ENCODE measurements at regions not wholly inside any gene's neighbourhood (a gene's known extent, or its start where the extent isn't known, plus 50 kb on each side); places are given as distances from the start of the nearest gene placed in this dataset.

- TF ChIP-seq ZNF274 (IDR thresholded peaks at IDR 0.05; ENCODE audit: low read depth, low read length) = no peak
- H3K4me3 ChIP-seq (ENCODE audit: low read length) = no peak overlapping the region
Measured at GRCh38 chr1:199176713-199177112, 537.9 kb downstream of the PTPRC start.

GRCh38 chr1:199177241-199177640, 538.4 kb downstream of the PTPRC start:
- no peak for TF ChIP-seq ZNF274 (IDR thresholded peaks at IDR 0.05; ENCODE audit: low read depth, low read length)
- H3K4me3 ChIP-seq (ENCODE audit: low read length) = no peak overlapping the region

- no peak overlapping the region for H3K4me3 ChIP-seq (ENCODE audit: low read length)
- TF ChIP-seq ZNF274 (IDR thresholded peaks at IDR 0.05; ENCODE audit: low read depth, low read length) = no peak
Measured at GRCh38 chr1:199178646-199179045, 539.8 kb downstream of the PTPRC start.

GRCh38 chr1:199182186-199182843, 543.5 kb downstream of the PTPRC start:
- H3K4me3 ChIP-seq (ENCODE audit: low read length) = no peak overlapping the region
- TF ChIP-seq ZNF274 (IDR thresholded peaks at IDR 0.05; ENCODE audit: low read depth, low read length) = no peak

- H3K4me3 ChIP-seq (ENCODE audit: low read length) = no peak overlapping the region
- no peak for TF ChIP-seq ZNF274 (IDR thresholded peaks at IDR 0.05; ENCODE audit: low read depth, low read length)
Measured at GRCh38 chr1:199184180-199184579, 545.3 kb downstream of the PTPRC start.

- no peak for TF ChIP-seq ZNF274 (IDR thresholded peaks at IDR 0.05; ENCODE audit: low read depth, low read length)
- no peak overlapping the region for H3K4me3 ChIP-seq (ENCODE audit: low read length)
Measured at GRCh38 chr1:199194862-199195261, 556.0 kb downstream of the PTPRC start.

GRCh38 chr1:199197695-199198094, 558.9 kb downstream of the PTPRC start:
- H3K4me3 ChIP-seq (ENCODE audit: low read length) = no peak overlapping the region
- TF ChIP-seq ZNF274 (IDR thresholded peaks at IDR 0.05; ENCODE audit: low read depth, low read length) = no peak

GRCh38 chr1:199202331-199202730, 563.5 kb downstream of the PTPRC start:
- no peak for TF ChIP-seq ZNF274 (IDR thresholded peaks at IDR 0.05; ENCODE audit: low read depth, low read length)
- no peak overlapping the region for H3K4me3 ChIP-seq (ENCODE audit: low read length)

- TF ChIP-seq ZNF274 (IDR thresholded peaks at IDR 0.05; ENCODE audit: low read depth, low read length) = no peak
- H3K4me3 ChIP-seq (ENCODE audit: low read length) = no peak overlapping the region
Measured at GRCh38 chr1:199204231-199204630, 565.4 kb downstream of the PTPRC start.

GRCh38 chr1:199205740-199206441, 567.1 kb downstream of the PTPRC start:
- H3K4me3 ChIP-seq (ENCODE audit: low read length) = no peak overlapping the region

GRCh38 chr1:199208847-199209246, 570.0 kb downstream of the PTPRC start:
- TF ChIP-seq ZNF274 (IDR thresholded peaks at IDR 0.05; ENCODE audit: low read depth, low read length) = no peak
- H3K4me3 ChIP-seq (ENCODE audit: low read length) = no peak overlapping the region

More at GRCh38 chr1:199205740-199206441, 567.1 kb downstream of the PTPRC start:
- no peak for TF ChIP-seq ZNF274 (IDR thresholded peaks at IDR 0.05; ENCODE audit: low read depth, low read length)

GRCh38 chr1:199218065-199218464, 579.2 kb downstream of the PTPRC start:
- TF ChIP-seq ZNF274 (IDR thresholded peaks at IDR 0.05; ENCODE audit: low read depth, low read length) = no peak
- H3K4me3 ChIP-seq (ENCODE audit: low read length) = no peak overlapping the region

GRCh38 chr1:199218533-199218932, 579.7 kb downstream of the PTPRC start:
- no peak overlapping the region for H3K4me3 ChIP-seq (ENCODE audit: low read length)
- no peak for TF ChIP-seq ZNF274 (IDR thresholded peaks at IDR 0.05; ENCODE audit: low read depth, low read length)

- TF ChIP-seq ZNF274 (IDR thresholded peaks at IDR 0.05; ENCODE audit: low read depth, low read length) = no peak
- no peak overlapping the region for H3K4me3 ChIP-seq (ENCODE audit: low read length)
Measured at GRCh38 chr1:199220031-199220430, 581.2 kb downstream of the PTPRC start.

- no peak for TF ChIP-seq ZNF274 (IDR thresholded peaks at IDR 0.05; ENCODE audit: low read depth, low read length)
- no peak overlapping the region for H3K4me3 ChIP-seq (ENCODE audit: low read length)
Measured at GRCh38 chr1:199221371-199222150, 582.7 kb downstream of the PTPRC start.

All from GM08714 (cell line).